ENCODE measurements at regions not wholly inside any gene's neighbourhood (a gene's known extent, or its start where the extent isn't known, plus 50 kb on each side); places are given as distances from the start of the nearest gene placed in this dataset.

DNA sequence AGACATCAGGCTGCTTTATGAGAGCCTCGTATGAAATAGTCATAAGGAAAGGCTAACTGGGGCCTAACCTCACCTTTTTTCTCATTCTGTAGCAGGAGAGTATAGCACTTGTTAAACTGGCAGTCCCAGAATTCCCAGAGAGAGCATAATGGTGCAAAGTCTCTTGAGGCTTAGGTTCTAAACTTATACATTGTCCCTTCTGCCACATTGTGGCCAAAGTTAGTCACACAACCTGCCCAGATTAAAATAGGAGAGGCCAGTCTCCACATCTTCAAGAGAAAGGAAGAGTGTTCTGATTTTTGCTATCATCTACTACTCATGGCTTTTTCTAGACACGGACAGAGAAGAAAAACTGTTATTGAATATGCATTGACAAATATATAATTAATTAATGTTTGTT is 1588.9 kb upstream of the PCDH7 start:
- no peak overlapping the region for H3K9ac ChIP-seq (ENCODE audit: low read depth, low read length)

DNA sequence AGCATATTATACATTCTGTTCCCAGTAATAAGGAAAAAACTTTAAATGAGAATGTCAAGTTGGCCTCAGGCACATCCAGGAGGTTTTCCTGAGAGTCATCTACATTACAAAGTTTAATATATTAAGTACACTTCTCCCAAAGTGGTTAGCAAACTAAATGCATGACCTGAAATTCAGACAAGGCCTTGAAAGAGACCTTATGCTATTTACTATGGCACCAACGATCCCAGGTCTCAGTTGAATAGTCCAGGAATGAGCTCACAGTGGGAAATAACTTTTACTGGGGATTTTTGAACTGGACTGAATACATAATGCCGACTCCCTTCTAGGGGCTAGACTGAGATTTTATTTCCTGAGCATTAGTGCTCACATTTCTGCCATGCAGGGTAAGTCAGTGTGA is 1577.5 kb upstream of the PCDH7 start:
- Histone ChIP-seq H3K4me3 (ENCODE audit: low read length) (no peak overlapping the region), H3K4me1 (ENCODE audit: insufficient read depth, low read length) (no peaks in the 10 kb centered on the region), H3K9ac (ENCODE audit: low read depth, low read length) (no peak overlapping the region), H3K36me3 (ENCODE audit: insufficient read depth, low read depth, low read length) (no peaks in the 10 kb centered on the region), H3K27me3 (ENCODE audit: insufficient read depth, low read length) (no peaks in the 10 kb centered on the region), H3K27ac (ENCODE audit: low read length) (no peak overlapping the region), H3K9me3 (ENCODE audit: insufficient read depth, low read depth, low read length) (no peaks in the 10 kb centered on the region)

More for the DNA sequence above, 1588.9 kb upstream of the PCDH7 start:
- Histone ChIP-seq H3K9me3 (ENCODE audit: insufficient read depth, low read depth, low read length) (no peaks in the 10 kb centered on the region), H3K4me3 (ENCODE audit: low read length) (no peak overlapping the region), H3K4me1 (ENCODE audit: insufficient read depth, low read length) (no peaks in the 10 kb centered on the region), H3K27me3 (ENCODE audit: insufficient read depth, low read length) (no peaks in the 10 kb centered on the region), H3K36me3 (ENCODE audit: insufficient read depth, low read depth, low read length) (no peaks in the 10 kb centered on the region), H3K27ac (ENCODE audit: low read length) (no peak overlapping the region)

DNA sequence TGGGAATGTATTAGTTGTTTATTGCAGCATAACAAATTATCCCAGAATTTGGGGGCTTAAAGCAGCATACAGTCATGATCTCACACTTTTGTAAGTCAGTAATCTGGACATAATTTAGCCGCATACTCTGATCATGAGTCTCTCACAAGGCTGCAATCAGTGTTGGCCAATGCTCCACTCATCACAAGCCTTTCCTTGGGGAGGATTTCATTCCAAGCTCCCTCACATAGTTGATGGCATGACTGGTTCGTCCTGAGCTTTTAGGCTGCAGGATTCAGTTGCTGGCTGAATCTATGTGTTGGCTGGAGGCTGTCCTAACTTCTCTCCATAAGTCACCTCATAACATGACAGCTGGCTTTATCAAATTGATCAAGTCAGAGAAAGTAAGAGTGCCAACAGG is 1568.6 kb upstream of the PCDH7 start:
- Histone ChIP-seq H3K27ac (ENCODE audit: low read length) (no peak overlapping the region), H3K4me1 (ENCODE audit: insufficient read depth, low read length) (no peaks in the 10 kb centered on the region), H3K27me3 (ENCODE audit: insufficient read depth, low read length) (no peaks in the 10 kb centered on the region), H3K4me3 (ENCODE audit: low read length) (no peak overlapping the region), H3K9me3 (ENCODE audit: insufficient read depth, low read depth, low read length) (no peaks in the 10 kb centered on the region), H3K36me3 (ENCODE audit: insufficient read depth, low read depth, low read length) (no peaks in the 10 kb centered on the region), H3K9ac (ENCODE audit: low read depth, low read length) (no peak overlapping the region)

DNA sequence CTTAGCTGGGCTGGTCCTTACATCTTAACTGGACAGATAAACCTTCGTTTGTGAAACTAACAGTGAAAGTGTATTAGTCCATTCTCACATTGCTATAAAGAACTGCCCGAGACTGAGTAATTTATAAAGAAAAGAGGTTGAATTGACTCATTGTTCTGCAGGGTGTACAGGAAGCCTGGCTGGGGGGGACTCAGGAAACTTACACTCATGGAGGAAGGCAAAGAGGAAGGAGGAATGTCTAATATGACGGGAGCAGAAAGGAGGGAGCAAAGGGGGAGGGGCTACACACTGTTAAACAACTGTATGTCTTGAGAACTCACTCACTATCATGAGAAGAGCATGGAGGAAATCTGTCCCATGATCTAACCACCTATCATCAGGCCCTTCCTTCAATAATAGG is 1566.5 kb upstream of the PCDH7 start:
- no peak overlapping the region for H3K4me3 ChIP-seq (ENCODE audit: low read length)
- H3K27me3 ChIP-seq (ENCODE audit: insufficient read depth, low read length) = no peaks in the 10 kb centered on the region
- no peak overlapping the region for H3K27ac ChIP-seq (ENCODE audit: low read length)
- no peaks in the 10 kb centered on the region for H3K36me3 ChIP-seq (ENCODE audit: insufficient read depth, low read depth, low read length)
- no peaks in the 10 kb centered on the region for H3K9me3 ChIP-seq (ENCODE audit: insufficient read depth, low read depth, low read length)
- no peaks in the 10 kb centered on the region for H3K4me1 ChIP-seq (ENCODE audit: insufficient read depth, low read length)
- H3K9ac ChIP-seq (ENCODE audit: low read depth, low read length) = no peak overlapping the region

DNA sequence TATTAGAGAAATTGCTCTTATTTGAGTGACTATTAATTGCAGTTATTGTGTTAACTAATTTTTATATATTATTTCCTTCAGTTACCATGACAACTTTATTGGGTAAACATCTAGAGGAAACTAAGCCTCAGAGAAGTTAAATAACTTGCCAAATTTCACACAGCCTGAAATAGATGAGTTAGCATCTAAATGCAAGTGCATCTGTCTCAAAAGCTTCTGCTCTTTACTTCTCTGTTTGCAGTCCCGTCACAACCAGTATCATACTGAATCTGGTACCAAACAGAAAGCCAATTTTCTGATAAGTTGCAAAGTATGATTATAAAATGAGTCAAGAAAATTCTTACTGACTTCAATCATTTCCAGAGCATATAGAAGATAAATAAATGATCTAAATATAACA is 1544.9 kb upstream of the PCDH7 start:
- Histone ChIP-seq H3K4me3 (ENCODE audit: low read length) (no peak overlapping the region), H3K4me1 (ENCODE audit: insufficient read depth, low read length) (no peaks in the 10 kb centered on the region), H3K36me3 (ENCODE audit: insufficient read depth, low read depth, low read length) (no peaks in the 10 kb centered on the region), H3K9ac (ENCODE audit: low read depth, low read length) (no peak overlapping the region), H3K9me3 (ENCODE audit: insufficient read depth, low read depth, low read length) (no peaks in the 10 kb centered on the region), H3K27ac (ENCODE audit: low read length) (no peak overlapping the region), H3K27me3 (ENCODE audit: insufficient read depth, low read length) (no peaks in the 10 kb centered on the region)

DNA sequence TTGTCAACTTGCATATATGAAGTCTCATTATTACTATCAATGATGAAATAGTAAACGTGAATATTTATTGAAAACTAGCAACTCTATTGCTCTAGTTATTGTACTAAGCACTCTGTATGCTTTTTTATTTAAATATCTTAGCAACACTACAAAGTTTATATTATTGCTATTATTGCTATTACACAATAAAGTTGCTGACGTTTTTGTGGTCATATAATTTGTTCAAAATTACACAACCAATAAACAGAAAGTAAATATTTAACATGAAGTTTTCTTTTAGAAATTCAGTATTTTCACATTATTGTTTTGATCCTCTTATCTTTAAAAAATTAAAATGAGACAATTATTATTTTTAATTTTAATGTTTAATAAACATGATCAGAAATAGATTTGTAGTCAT is 1521.1 kb upstream of the PCDH7 start:
- Histone ChIP-seq H3K9ac (ENCODE audit: low read depth, low read length) (no peak overlapping the region), H3K27me3 (ENCODE audit: insufficient read depth, low read length) (no peaks in the 10 kb centered on the region), H3K27ac (ENCODE audit: low read length) (no peak overlapping the region), H3K4me3 (ENCODE audit: low read length) (no peak overlapping the region), H3K4me1 (ENCODE audit: insufficient read depth, low read length) (no peaks in the 10 kb centered on the region), H3K9me3 (ENCODE audit: insufficient read depth, low read depth, low read length) (no peaks in the 10 kb centered on the region), H3K36me3 (ENCODE audit: insufficient read depth, low read depth, low read length) (no peaks in the 10 kb centered on the region)

DNA sequence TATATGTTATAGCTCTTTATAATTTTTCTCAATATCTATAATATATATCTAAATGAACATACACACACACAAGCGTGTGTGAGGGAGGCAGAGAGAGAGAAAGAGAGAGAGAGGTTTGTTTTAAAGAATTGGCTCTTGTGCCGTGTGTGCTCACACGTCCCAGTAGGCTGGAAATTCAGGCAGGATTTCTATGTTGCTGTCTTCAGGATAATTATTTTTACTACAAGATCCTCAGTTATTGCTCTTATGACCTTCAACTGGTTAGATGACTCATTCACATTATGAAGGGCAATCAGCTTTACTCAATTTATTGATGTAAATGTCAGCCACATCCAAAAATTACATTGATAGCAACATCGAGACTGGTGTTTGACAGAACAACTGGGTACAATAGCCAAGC is 1520.7 kb upstream of the PCDH7 start:
- no peaks in the 10 kb centered on the region for H3K9me3 ChIP-seq (ENCODE audit: insufficient read depth, low read depth, low read length)
- no peaks in the 10 kb centered on the region for H3K4me1 ChIP-seq (ENCODE audit: insufficient read depth, low read length)
- no peaks in the 10 kb centered on the region for H3K27me3 ChIP-seq (ENCODE audit: insufficient read depth, low read length)
- H3K36me3 ChIP-seq (ENCODE audit: insufficient read depth, low read depth, low read length) = no peaks in the 10 kb centered on the region
- no peak overlapping the region for H3K27ac ChIP-seq (ENCODE audit: low read length)
- H3K9ac ChIP-seq (ENCODE audit: low read depth, low read length) = no peak overlapping the region
- H3K4me3 ChIP-seq (ENCODE audit: low read length) = no peak overlapping the region

DNA sequence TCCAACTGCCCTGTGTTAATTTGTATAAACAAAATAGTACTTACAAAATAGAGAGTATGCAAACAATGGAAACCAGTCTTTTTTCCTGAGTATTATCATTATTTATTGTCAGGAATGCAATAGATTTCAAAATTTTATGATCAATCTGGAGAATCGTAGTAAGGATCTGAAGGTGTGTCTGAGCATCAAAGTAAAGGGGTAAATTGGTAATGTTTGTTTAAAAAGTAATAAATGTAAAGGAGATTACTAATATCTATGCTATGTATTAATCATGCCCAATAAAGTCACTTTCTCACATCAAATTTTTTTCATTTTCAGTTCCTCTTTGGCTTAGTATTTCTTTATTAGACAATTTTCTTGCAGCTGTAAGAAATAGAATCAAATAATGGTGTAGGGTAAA is 1507.1 kb upstream of the PCDH7 start:
- no peak overlapping the region for H3K4me3 ChIP-seq (ENCODE audit: low read length)
- no peak overlapping the region for H3K9ac ChIP-seq (ENCODE audit: low read depth, low read length)
- H3K4me1 ChIP-seq (ENCODE audit: insufficient read depth, low read length) = no peaks in the 10 kb centered on the region
- no peaks in the 10 kb centered on the region for H3K27me3 ChIP-seq (ENCODE audit: insufficient read depth, low read length)
- no peak overlapping the region for H3K27ac ChIP-seq (ENCODE audit: low read length)
- H3K9me3 ChIP-seq (ENCODE audit: insufficient read depth, low read depth, low read length) = no peaks in the 10 kb centered on the region
- no peaks in the 10 kb centered on the region for H3K36me3 ChIP-seq (ENCODE audit: insufficient read depth, low read depth, low read length)

DNA sequence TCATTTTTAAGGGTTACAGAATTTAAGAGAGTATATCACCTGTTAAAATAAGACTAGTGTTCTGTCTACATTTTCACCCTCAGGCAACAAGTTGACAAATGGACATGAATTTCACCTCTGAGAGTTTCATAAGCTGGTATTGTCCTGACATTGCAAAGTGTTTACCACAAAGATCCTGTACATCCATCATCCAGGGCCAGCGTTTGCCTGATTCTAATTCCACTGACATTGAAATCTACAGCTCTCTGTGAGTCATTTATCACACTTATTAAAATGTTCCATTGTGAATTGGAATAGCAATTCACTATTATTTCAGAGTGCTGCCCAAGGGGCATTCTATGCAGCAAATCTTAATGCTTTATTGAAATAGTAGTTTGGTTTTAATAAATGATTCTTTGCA is 1499.4 kb upstream of the PCDH7 start:
- Histone ChIP-seq H3K9me3 (ENCODE audit: insufficient read depth, low read depth, low read length) (no peaks in the 10 kb centered on the region), H3K9ac (ENCODE audit: low read depth, low read length) (no peak overlapping the region), H3K4me3 (ENCODE audit: low read length) (no peak overlapping the region), H3K27ac (ENCODE audit: low read length) (no peak overlapping the region), H3K27me3 (ENCODE audit: insufficient read depth, low read length) (no peaks in the 10 kb centered on the region), H3K36me3 (ENCODE audit: insufficient read depth, low read depth, low read length) (no peaks in the 10 kb centered on the region), H3K4me1 (ENCODE audit: insufficient read depth, low read length) (no peaks in the 10 kb centered on the region)

DNA sequence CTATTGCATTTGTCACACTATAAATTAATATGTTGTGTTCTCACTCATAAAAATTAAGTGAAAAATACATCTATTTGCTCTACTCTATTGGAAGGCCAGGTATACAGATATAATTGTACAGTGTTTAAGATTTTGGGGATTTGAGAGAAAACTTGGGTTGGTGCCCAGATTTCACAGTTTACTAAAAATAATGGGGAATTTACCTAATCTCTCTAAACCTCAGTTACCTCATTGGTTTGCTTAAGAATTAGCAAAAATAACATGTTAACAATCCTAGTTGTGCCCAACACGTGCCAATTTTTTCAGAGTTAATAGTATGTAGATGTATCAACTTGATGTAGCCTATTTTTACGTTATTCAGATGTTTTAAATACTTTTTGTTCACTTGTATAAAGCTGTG is 1495.3 kb upstream of the PCDH7 start:
- Histone ChIP-seq H3K9me3 (ENCODE audit: insufficient read depth, low read depth, low read length) (no peaks in the 10 kb centered on the region), H3K4me1 (ENCODE audit: insufficient read depth, low read length) (no peaks in the 10 kb centered on the region), H3K4me3 (ENCODE audit: low read length) (no peak overlapping the region), H3K9ac (ENCODE audit: low read depth, low read length) (no peak overlapping the region), H3K27me3 (ENCODE audit: insufficient read depth, low read length) (no peaks in the 10 kb centered on the region), H3K36me3 (ENCODE audit: insufficient read depth, low read depth, low read length) (no peaks in the 10 kb centered on the region), H3K27ac (ENCODE audit: low read length) (no peak overlapping the region)

DNA sequence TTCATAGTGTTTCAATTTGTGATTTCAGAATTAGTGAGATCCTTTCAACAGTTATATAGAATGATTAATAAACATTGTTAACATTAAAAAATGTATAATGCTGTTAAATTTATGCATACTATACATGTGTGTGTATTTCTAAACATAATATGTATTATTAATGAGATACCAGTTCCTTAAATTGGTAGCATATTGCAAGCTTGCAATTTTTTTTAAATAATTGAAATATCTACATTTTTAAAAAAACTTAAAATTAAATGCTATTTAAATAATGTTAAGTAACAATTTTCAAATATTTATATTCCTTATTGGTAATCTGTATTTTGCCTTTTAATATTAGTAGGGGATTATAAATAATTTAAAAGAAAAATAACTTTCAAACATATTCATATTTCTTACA is 1479.5 kb upstream of the PCDH7 start:
- Histone ChIP-seq H3K9me3 (ENCODE audit: insufficient read depth, low read depth, low read length) (no peaks in the 10 kb centered on the region), H3K36me3 (ENCODE audit: insufficient read depth, low read depth, low read length) (no peaks in the 10 kb centered on the region), H3K4me1 (ENCODE audit: insufficient read depth, low read length) (no peaks in the 10 kb centered on the region), H3K27ac (ENCODE audit: low read length) (no peak overlapping the region), H3K4me3 (ENCODE audit: low read length) (no peak overlapping the region), H3K9ac (ENCODE audit: low read depth, low read length) (no peak overlapping the region), H3K27me3 (ENCODE audit: insufficient read depth, low read length) (no peaks in the 10 kb centered on the region)

DNA sequence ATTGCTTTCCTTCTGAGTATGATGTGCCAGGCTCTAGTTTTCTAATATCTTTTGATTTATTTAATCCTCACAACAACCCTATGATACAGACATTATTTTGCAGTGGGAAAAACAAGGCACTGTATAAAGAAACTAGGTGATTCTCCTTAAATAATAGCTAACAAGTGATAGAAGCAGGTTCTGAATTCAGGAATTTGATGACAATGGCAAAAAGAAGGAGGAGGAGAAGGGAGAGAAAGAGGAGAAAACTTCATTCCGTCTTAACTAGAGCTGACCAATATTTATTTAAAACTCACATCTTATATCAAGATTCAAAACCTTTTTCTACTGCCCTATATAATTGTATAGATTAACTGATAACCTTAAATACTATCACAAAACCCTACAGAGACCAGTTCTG is 1477.1 kb upstream of the PCDH7 start:
- Histone ChIP-seq H3K27ac (ENCODE audit: low read length) (no peak overlapping the region), H3K4me1 (ENCODE audit: insufficient read depth, low read length) (no peaks in the 10 kb centered on the region), H3K27me3 (ENCODE audit: insufficient read depth, low read length) (no peaks in the 10 kb centered on the region), H3K4me3 (ENCODE audit: low read length) (no peak overlapping the region), H3K9ac (ENCODE audit: low read depth, low read length) (no peak overlapping the region), H3K9me3 (ENCODE audit: insufficient read depth, low read depth, low read length) (no peaks in the 10 kb centered on the region), H3K36me3 (ENCODE audit: insufficient read depth, low read depth, low read length) (no peaks in the 10 kb centered on the region)

DNA sequence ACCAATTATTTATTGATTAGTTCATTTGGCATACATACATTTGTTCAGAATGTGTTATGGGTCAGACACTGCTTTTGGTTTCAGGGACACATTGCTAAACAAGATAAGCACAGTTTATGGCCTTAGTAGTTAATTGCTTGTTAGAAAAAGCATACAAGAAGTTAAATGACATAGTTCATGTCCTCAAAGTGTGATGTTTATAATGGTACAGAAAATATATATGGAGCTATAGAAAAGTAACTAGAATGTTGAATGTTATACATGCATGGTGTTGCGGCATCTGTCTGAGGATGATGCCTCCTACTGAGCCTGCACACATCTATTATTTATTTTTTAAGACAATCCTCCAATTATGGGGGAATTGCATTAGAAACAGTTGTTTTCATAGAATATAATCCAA is 1476.3 kb upstream of the PCDH7 start:
- H3K27ac ChIP-seq (ENCODE audit: low read length) = no peak overlapping the region
- H3K9me3 ChIP-seq (ENCODE audit: insufficient read depth, low read depth, low read length) = no peaks in the 10 kb centered on the region
- H3K36me3 ChIP-seq (ENCODE audit: insufficient read depth, low read depth, low read length) = no peaks in the 10 kb centered on the region
- no peaks in the 10 kb centered on the region for H3K4me1 ChIP-seq (ENCODE audit: insufficient read depth, low read length)
- no peak overlapping the region for H3K9ac ChIP-seq (ENCODE audit: low read depth, low read length)
- no peak overlapping the region for H3K4me3 ChIP-seq (ENCODE audit: low read length)
- no peaks in the 10 kb centered on the region for H3K27me3 ChIP-seq (ENCODE audit: insufficient read depth, low read length)

Data from iPS-20b (cell line).